Neural cell (in vitro differentiated cells): ENCODE measurements at regions not wholly inside any gene's neighbourhood (a gene's known extent, or its start where the extent isn't known, plus 50 kb on each side); places are given as distances from the start of the nearest gene placed in this dataset.

Experiments
- H2AFZ ChIP-seq: fragments of 200-600, 300-800 bp; sonication (generic), shearing (Covaris generic); 2 replicates; pipeline ENCODE4 v1.6.0; 2014; ENCODE audit warnings: low read depth, mild to moderate bottlenecking, antibody characterized with exemption, low read length, moderate library complexity
- H3F3A ChIP-seq: fragments of 200-600 bp; shearing (Covaris generic); 2 replicates; pipeline ENCODE4 v1.6.1; 2016; ENCODE audit warnings: mild to moderate bottlenecking, moderate library complexity, mixed read lengths, antibody characterized with exemption, low read length; ENCODE audit not compliant: insufficient read depth, poor library complexity, severe bottlenecking
- H3K27ac ChIP-seq: fragments of 200-600, 300-800 bp; sonication (generic), shearing (Covaris generic); 2 replicates; pipeline ENCODE4 v1.5.1; 2014; ENCODE audit warnings: mild to moderate bottlenecking, low read length, moderate library complexity
- H3K27me3 ChIP-seq: fragments of 300-800, 200-600 bp; sonication (generic), shearing (Covaris generic); 2 replicates; pipeline ENCODE4 v1.6.0; 2014; ENCODE audit warnings: mild to moderate bottlenecking, low read depth, low read length, moderate library complexity; ENCODE audit not compliant: insufficient read depth
- H3K36me3 ChIP-seq: fragments of 300-800, 200-600 bp; sonication (generic), shearing (Covaris generic); 2 replicates; pipeline ENCODE4 v1.5.1; 2014; ENCODE audit warnings: mild to moderate bottlenecking, antibody characterized with exemption, low read length, moderate library complexity; ENCODE audit not compliant: insufficient read depth
- H3K4me2 ChIP-seq: fragments of 300-800, 200-600 bp; sonication (generic), shearing (Covaris generic); 2 replicates; pipeline ENCODE4 v1.6.0; 2014; ENCODE audit warnings: mild to moderate bottlenecking, low read length
- H3K4me3 ChIP-seq: fragments of 300-800, 200-600 bp; sonication (generic), shearing (Covaris generic); 2 replicates; pipeline ENCODE4 v1.5.1; 2014; ENCODE audit warnings: mild to moderate bottlenecking, low read length, moderate library complexity
- H3K79me2 ChIP-seq: fragments of 200-600 bp; shearing (Covaris generic); replicated peaks from 2 replicates; pipeline ENCODE4 v1.6.0; 2014; ENCODE audit warnings: mild to moderate bottlenecking, low read length, moderate library complexity; ENCODE audit not compliant: insufficient read depth
- H3K9ac ChIP-seq: fragments of 300-800, 200-600 bp; sonication (generic), shearing (Covaris generic); 2 replicates; pipeline ENCODE4 v1.6.1; 2016; ENCODE audit warnings: mild to moderate bottlenecking, low read length, mixed read lengths
- H3K9me2 ChIP-seq: fragments of 200-600 bp; shearing (Covaris generic); 2 replicates; pipeline ENCODE4 v1.6.1; 2016; ENCODE audit warnings: mild to moderate bottlenecking, low read length, mixed read lengths; ENCODE audit not compliant: insufficient read depth
- H3K9me3 ChIP-seq: fragments of 200-600, 300-800 bp; sonication (generic), shearing (Covaris generic); 2 replicates; pipeline ENCODE4 v1.6.1; 2016; ENCODE audit warnings: mild to moderate bottlenecking, mixed run types, low read length, moderate library complexity, mixed read lengths
- H4K20me1 ChIP-seq: fragments of 200-600 bp; shearing (Covaris generic); 2 replicates; pipeline ENCODE4 v1.6.1; 2016; ENCODE audit warnings: mild to moderate bottlenecking, mixed run types; ENCODE audit not compliant: insufficient read depth
- CTCF ChIP-seq: fragments of 450-650 bp; IDR thresholded peaks from 2 replicates; pipeline ENCODE4 v1.5.1; 2014; ENCODE audit warnings: antibody characterized with exemption, mild to moderate bottlenecking, moderate library complexity; ENCODE audit not compliant: poor library complexity, severe bottlenecking
- EP300 ChIP-seq: fragments of 450-650 bp; conservative IDR thresholded peaks from 2 replicates; pipeline ENCODE4 v1.6.1; 2014; ENCODE audit warnings: antibody characterized with exemption, mild to moderate bottlenecking, moderate library complexity; ENCODE audit not compliant: poor library complexity, severe bottlenecking
- EZH2 ChIP-seq: fragments of 200-600, 300-800 bp; shearing (Covaris generic), sonication (generic); IDR thresholded peaks from 2 replicates; pipeline ENCODE4 v1.6.1; 2014; ENCODE audit warnings: antibody characterized with exemption, low read length, borderline replicate concordance, mild to moderate bottlenecking; ENCODE audit not compliant: insufficient read depth, poor library complexity, severe bottlenecking
- MXI1 ChIP-seq: fragments of 450-650 bp; conservative IDR thresholded peaks from 2 replicates; pipeline ENCODE4 v1.6.1; 2014; ENCODE audit warnings: antibody characterized with exemption, mild to moderate bottlenecking; ENCODE audit not compliant: poor library complexity, severe bottlenecking
- POLR2AphosphoS5 ChIP-seq: IDR thresholded peaks from 2 replicates; pipeline ENCODE4 v1.6.1; 2012
- RAD21 ChIP-seq: fragments of 450-650 bp; conservative IDR thresholded peaks from 2 replicates; pipeline ENCODE4 v1.6.1; 2014; ENCODE audit warnings: antibody characterized with exemption, mild to moderate bottlenecking, moderate library complexity
- REST ChIP-seq: IDR thresholded peaks from 2 replicates; pipeline ENCODE4 v1.6.1; 2012; ENCODE audit warnings: borderline replicate concordance
- SMC3 ChIP-seq: fragments of 450-650 bp; conservative IDR thresholded peaks from 2 replicates; pipeline ENCODE4 v1.6.1; 2014; ENCODE audit warnings: antibody characterized with exemption, mild to moderate bottlenecking, moderate library complexity; ENCODE audit not compliant: poor library complexity
- TAF1 ChIP-seq: IDR thresholded peaks from 2 replicates; pipeline ENCODE4 v1.6.1; 2012; ENCODE audit warnings: low read depth

GRCh38 chr4:104915864-104916263 is 230.8 kb upstream of the TET2 start:
- Histone ChIP-seq H3K27ac (no peak overlapping the region), H3K36me3 (no peaks in the 10 kb centered on the region), H3K9me3 (no peaks in the 10 kb centered on the region), H3K9me2 (no peaks in the 10 kb centered on the region), H3K9ac (no peak overlapping the region), H4K20me1 (no peaks in the 10 kb centered on the region), H3K27me3 (no peaks in the 10 kb centered on the region), H3K79me2 (no peaks in the 10 kb centered on the region), H2AFZ (no peak overlapping the region), H3K4me2 (no peak overlapping the region), H3K4me3 (no peak overlapping the region), H3F3A (no peaks in the 10 kb centered on the region)
- no peak for TF ChIP-seq CTCF
- no peak for TF ChIP-seq EP300
- TF ChIP-seq RAD21 = no peak

GRCh38 chr4:104919406-104919805 is 227.3 kb upstream of the TET2 start:
- H3K36me3 ChIP-seq = no peaks in the 10 kb centered on the region
- TF ChIP-seq EZH2 (no peak), MXI1 (no peak), REST (no peak), EP300 (no peak), POLR2AphosphoS5 (no peak), CTCF (no peak), TAF1 (no peak), RAD21 (no peak), SMC3 (no peak)
- H3K9ac ChIP-seq = no peak overlapping the region
- no peaks in the 10 kb centered on the region for H3K9me2 ChIP-seq
- H3K9me3 ChIP-seq = no peaks in the 10 kb centered on the region
- H3K27me3 ChIP-seq = no peaks in the 10 kb centered on the region
- H3K4me3 ChIP-seq = no peak overlapping the region
- H3K27ac ChIP-seq = no peak overlapping the region
- H3F3A ChIP-seq = no peaks in the 10 kb centered on the region
- no peaks in the 10 kb centered on the region for H3K79me2 ChIP-seq
- no peak overlapping the region for H2AFZ ChIP-seq
- no peak overlapping the region for H3K4me2 ChIP-seq
- H4K20me1 ChIP-seq = no peaks in the 10 kb centered on the region
